Transverse colon (tissue), 4 donors: ENCODE measurements at regions not wholly inside any gene's neighbourhood (a gene's known extent, or its start where the extent isn't known, plus 50 kb on each side); places are given as distances from the start of the nearest gene placed in this dataset.

Experiments used
- DNase-seq: peaks from one replicate; pipeline ENCODE4 v3.0.0-alpha.2; 2019
- H3K27ac ChIP-seq, 4 donors: fragments of 200-600 bp; sonication (generic); 2 replicates each; pipeline ENCODE4 v1.5.1; 2016 to 2018; ENCODE audit warnings: inconsistent platforms in 4 of 4
- H3K27me3 ChIP-seq: fragments of 200-600 bp; sonication (generic); 2 replicates; pipeline ENCODE4 v1.5.1; 2017; ENCODE audit warnings: inconsistent platforms
- H3K36me3 ChIP-seq, 4 donors: fragments of 200-600 bp; sonication (generic); 2 replicates each; pipeline ENCODE4 v1.5.1; 2017 to 2019; ENCODE audit warnings: inconsistent platforms in 4 of 4
- H3K4me1 ChIP-seq, 4 donors: fragments of 200-600 bp; sonication (generic); 2 replicates each; pipeline ENCODE4 v1.5.1; 2017 to 2020; ENCODE audit warnings: inconsistent platforms in 4 of 4
- H3K4me3 ChIP-seq, 4 donors: fragments of 200-600 bp; sonication (generic); 1 replicate in 1 of 4; 2 replicates in 3 of 4; pipeline versions ENCODE4 v1.5.1 to v1.6.1; 2017 to 2019; ENCODE audit warnings: inconsistent platforms in 4 of 4
- H3K9me3 ChIP-seq, 2 donors: fragments of 200-600 bp; sonication (generic); 2 replicates each; pipeline ENCODE4 v1.5.1; 2017 to 2019; ENCODE audit warnings: inconsistent platforms in 2 of 2
- EP300 ChIP-seq: sonication (generic); formaldehyde crosslinking; IDR thresholded peaks from one replicate; pipeline ENCODE4 v1.6.1; 2017; ENCODE audit warnings: antibody characterized with exemption, low read depth
- POLR2A ChIP-seq: fragments of 450-650 bp; IDR thresholded peaks from one replicate; pipeline ENCODE4 v1.6.1; 2016; ENCODE audit warnings: antibody characterized with exemption, mild to moderate bottlenecking, moderate library complexity
- POLR2AphosphoS5 ChIP-seq, 3 donors: sonication (generic); formaldehyde crosslinking; IDR thresholded peaks; one replicate each; pipeline ENCODE4 v1.6.1; 2016; ENCODE audit warnings: antibody characterized with exemption in 3 of 3
- WGBS, 2 donors: methylation state at CpG; one replicate each; pipeline ENCODE4 v1.1.5; 2018; ENCODE audit warnings: low coverage in 1 of 2; 5-methylcytosine and 5-hydroxymethylcytosine counted together
- in situ Hi-C, 4 donors: fragments of 200-750 bp; cut with MboI; loops; one replicate each; pipeline versions ENCODE4 v1.15.0 to v1.15.1; 2017; ENCODE audit warnings: low sequenced_read_pairs in 3 of 4, low pct_ligation_motif_present in 1 of 4, low pct_unique_long_range_greater_than_20kb in 1 of 4
- intact Hi-C: fragments of 100-400 bp; cut with DNase I; formaldehyde crosslinking; loops from one replicate; pipeline ENCODE4 v1.15.1; 2023; ENCODE audit warnings: low total_unique reads
- TF ChIP-seq, protein P1 (sequence below), 5 experiments: fragments of 200-600 bp in 3 of 5; fragments of 450-650 bp in 2 of 5; sonication (generic) in 3 of 5; IDR thresholded peaks; 1 replicate in 2 of 5; 2 replicates in 3 of 5; pipeline ENCODE4 v1.5.1; 2016 to 2017; ENCODE audit warnings: antibody characterized with exemption in 5 of 5, inconsistent platforms in 3 of 5, mild to moderate bottlenecking in 2 of 5, moderate library complexity in 1 of 5

DNA sequence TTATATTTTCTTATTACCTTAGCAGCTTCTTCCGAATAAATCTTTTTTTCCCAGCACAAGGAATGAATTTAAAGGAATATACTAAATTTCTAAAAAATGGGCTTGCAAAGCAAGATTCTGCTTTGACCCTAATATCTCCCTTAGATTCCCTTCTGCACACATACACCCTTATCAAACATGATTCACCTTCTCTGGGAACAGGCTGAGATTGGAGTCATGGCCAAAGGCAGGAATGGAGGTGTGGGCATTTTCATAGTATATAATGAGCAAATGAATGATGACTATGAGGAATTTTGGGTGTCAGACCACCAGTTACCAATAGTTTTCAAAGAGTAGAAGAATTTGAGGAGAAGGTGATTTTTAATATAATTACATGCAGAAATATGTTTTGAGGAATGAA lies 231.3 kb upstream of the CDH11 start:
- intact Hi-C loops (no loop called here), in situ Hi-C loops (no loop called here)
- Histone ChIP-seq H3K27ac (no peak overlapping the region), H3K36me3 (no peaks in the 10 kb centered on the region), H3K9me3 (no peaks in the 10 kb centered on the region), H3K4me3 (no peak overlapping the region), H3K4me1 (no peaks in the 10 kb centered on the region), H3K27me3 (no peaks in the 10 kb centered on the region)
- TF ChIP-seq POLR2A = no peak
- TF ChIP-seq, protein P1, sequence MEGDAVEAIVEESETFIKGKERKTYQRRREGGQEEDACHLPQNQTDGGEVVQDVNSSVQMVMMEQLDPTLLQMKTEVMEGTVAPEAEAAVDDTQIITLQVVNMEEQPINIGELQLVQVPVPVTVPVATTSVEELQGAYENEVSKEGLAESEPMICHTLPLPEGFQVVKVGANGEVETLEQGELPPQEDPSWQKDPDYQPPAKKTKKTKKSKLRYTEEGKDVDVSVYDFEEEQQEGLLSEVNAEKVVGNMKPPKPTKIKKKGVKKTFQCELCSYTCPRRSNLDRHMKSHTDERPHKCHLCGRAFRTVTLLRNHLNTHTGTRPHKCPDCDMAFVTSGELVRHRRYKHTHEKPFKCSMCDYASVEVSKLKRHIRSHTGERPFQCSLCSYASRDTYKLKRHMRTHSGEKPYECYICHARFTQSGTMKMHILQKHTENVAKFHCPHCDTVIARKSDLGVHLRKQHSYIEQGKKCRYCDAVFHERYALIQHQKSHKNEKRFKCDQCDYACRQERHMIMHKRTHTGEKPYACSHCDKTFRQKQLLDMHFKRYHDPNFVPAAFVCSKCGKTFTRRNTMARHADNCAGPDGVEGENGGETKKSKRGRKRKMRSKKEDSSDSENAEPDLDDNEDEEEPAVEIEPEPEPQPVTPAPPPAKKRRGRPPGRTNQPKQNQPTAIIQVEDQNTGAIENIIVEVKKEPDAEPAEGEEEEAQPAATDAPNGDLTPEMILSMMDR (IDR thresholded peaks at IDR 0.05) = no peak
- TF ChIP-seq EP300 = no peak
- no peak for TF ChIP-seq POLR2AphosphoS5 (IDR thresholded peaks at IDR 0.05)
- 63 to 79% methylated on average over 1 of the region's 1 CpG for WGBS, 2 donors
- no peak for DNase-seq

DNA sequence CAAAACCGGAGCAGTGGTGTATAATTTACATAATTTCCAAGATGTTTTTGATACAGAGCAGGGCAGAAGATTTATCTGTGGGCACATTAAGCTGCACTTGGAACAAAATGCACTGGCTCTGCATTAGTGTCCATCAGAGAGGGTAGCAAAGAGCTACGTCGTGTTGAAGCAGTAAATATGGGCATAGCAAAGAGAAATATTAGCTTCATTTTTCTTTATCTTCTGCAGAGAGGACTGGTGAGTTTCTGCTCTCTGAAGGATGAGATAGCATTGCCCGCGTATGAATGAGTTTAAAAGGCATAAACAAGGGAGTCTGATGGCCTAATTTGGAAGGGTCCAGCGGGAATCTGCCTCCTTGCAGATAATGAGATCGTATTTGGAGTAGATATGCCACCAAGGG lies 227.8 kb upstream of the CDH11 start:
- Histone ChIP-seq H3K27ac (no peak overlapping the region), H3K36me3 (no peaks in the 10 kb centered on the region), H3K9me3 (no peaks in the 10 kb centered on the region), H3K4me3 (no peak overlapping the region), H3K4me1 (no peaks in the 10 kb centered on the region), H3K27me3 (no peaks in the 10 kb centered on the region)
- no peak for DNase-seq
- 64 to 71% methylated on average over 7 of the region's 7 CpGs for WGBS, 2 donors
- TF ChIP-seq POLR2AphosphoS5 (IDR thresholded peaks at IDR 0.05) (no peak), POLR2A (no peak), EP300 (no peak)
- TF ChIP-seq, protein P1 (IDR thresholded peaks at IDR 0.05) = no peak
- in situ Hi-C loops = no loop called here
- intact Hi-C loops = no loop called here

DNA sequence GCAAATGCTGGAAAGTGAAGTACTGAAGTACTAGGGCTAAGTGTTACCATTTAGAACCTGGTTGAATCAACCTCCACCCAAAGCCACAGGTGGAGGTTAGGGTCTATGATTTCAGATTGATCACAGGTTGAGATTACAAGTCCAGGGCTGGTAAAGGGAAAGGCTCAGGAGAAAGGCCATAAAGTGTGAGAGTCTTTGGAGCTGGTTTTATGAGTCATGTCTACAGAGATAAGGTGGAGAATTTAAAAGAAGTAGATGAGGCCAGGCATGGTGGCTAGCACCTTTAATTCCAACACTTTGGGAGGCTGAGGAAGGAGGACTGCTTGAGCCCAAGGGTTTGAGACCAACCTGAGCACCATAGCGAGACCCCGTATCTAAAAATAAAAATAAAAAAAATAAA lies 221.7 kb upstream of the CDH11 start:
- TF ChIP-seq POLR2A (no peak), POLR2AphosphoS5 (IDR thresholded peaks at IDR 0.05) (no peak), EP300 (no peak)
- TF ChIP-seq, protein P1 (IDR thresholded peaks at IDR 0.05) = no peak
- Histone ChIP-seq H3K27ac (no peak overlapping the region), H3K9me3 (no peaks in the 10 kb centered on the region), H3K4me1 (no peaks in the 10 kb centered on the region), H3K4me3 (no peak overlapping the region), H3K36me3 (no peaks in the 10 kb centered on the region), H3K27me3 (no peaks in the 10 kb centered on the region)
- DNase-seq = no peak
- in situ Hi-C loops = no loop called here
- intact Hi-C loops = no loop called here
- WGBS, 2 donors = 86 to 97% methylated on average over 2 of the region's 2 CpGs

DNA sequence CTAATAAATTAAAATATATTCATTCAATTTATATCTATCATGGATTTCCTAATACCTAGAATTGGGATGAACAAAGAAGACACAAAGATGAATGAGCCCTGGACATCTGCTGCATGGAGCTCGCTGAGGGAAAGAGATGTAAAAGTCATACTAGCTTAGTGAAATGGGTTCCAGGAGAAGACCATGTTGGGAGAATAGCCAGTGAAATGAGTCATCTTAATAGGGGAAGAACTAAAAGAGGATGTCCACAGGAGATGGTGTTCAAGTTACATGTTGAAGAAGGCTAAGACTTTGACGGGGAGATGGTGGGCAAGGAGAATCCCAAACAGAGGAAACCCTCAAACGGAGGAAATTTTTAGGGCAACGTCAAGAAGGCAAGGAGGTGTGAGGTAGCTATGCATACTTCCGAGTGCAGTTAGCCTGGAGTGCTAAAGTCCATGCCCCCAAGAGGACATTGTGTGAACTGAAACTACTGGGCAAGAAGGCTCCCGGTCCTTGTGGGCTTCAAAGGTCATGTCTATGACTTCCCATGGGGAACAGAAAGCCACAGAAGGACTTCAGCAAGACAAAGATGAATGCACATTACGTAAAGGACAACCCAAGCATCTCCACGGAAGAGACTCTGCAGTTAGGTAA lies 220.5 kb upstream of the CDH11 start:
- intact Hi-C loops (no loop called here), in situ Hi-C loops (no loop called here)
- Histone ChIP-seq H3K9me3 (no peaks in the 10 kb centered on the region), H3K4me3 (no peak overlapping the region), H3K4me1 (no peaks in the 10 kb centered on the region), H3K27ac (no peak overlapping the region), H3K36me3 (no peaks in the 10 kb centered on the region), H3K27me3 (no peaks in the 10 kb centered on the region)
- DNase-seq = no peak
- WGBS, 2 donors = 57 to 76% methylated on average over 5 to 8 of the region's 8 CpGs
- TF ChIP-seq POLR2A (no peak), EP300 (no peak), POLR2AphosphoS5 (IDR thresholded peaks at IDR 0.05) (no peak)
- TF ChIP-seq, protein P1 (IDR thresholded peaks at IDR 0.05) = no peak
